ENCODE measurements at regions not wholly inside any gene's neighbourhood (a gene's known extent, or its start where the extent isn't known, plus 50 kb on each side); places are given as distances from the start of the nearest gene placed in this dataset.
"Not testable (repeated sequence)": the region's sequence is repeated elsewhere in the genome, so short reads cannot be mapped to it uniquely, and the experiment has no call there.

DNA sequence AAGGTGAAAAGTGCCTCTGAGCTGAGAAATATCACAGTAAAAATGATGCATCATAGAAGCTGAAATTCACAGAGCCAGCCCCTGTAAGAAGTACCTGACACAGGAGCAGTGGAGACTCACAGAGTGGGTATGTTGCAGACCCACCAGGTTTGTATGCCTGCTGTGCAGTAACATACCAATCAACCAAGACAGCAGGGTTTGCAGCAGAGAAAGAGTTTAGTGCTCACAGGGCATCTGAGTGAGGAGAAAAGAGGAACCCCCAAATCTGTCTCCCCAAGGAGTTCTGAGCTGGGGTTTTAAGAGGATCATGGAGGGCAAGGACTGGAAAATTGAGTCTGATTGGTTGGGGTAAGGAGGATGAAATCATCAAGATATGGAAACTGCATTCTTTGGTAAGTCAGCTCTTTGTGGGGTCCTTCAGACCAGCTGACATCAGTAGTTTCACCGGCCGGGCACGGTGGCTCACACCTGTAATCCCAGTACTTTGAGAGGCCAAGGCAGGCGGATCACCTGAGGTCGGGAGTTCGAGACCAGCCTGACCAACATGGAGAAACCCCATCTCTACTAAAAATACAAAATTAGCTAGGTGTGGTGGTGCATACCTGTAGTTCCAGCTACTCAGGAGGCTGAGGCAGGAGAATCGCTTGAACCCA lies 83.5 kb upstream of the MRI1 start:
- TF ChIP-seq POLR2A (IDR thresholded peaks at IDR 0.05; ENCODE audit: low read length); GATA1 (IDR thresholded peaks at IDR 0.05; ENCODE audit: low read depth, low read length): not testable (repeated sequence)

Data from erythroblast (primary cell).